ENCODE measurements at regions not wholly inside any gene's neighbourhood (a gene's known extent, or its start where the extent isn't known, plus 50 kb on each side); places are given as distances from the start of the nearest gene placed in this dataset.

GRCh38 chr2:228599781-228600180 lies 418.3 kb upstream of the SPHKAP start:
- TF ChIP-seq POLR2A (IDR thresholded peaks at IDR 0.05) (no peak), POLR2AphosphoS5 (IDR thresholded peaks at IDR 0.05) (no peak)
- TF ChIP-seq, protein P1, sequence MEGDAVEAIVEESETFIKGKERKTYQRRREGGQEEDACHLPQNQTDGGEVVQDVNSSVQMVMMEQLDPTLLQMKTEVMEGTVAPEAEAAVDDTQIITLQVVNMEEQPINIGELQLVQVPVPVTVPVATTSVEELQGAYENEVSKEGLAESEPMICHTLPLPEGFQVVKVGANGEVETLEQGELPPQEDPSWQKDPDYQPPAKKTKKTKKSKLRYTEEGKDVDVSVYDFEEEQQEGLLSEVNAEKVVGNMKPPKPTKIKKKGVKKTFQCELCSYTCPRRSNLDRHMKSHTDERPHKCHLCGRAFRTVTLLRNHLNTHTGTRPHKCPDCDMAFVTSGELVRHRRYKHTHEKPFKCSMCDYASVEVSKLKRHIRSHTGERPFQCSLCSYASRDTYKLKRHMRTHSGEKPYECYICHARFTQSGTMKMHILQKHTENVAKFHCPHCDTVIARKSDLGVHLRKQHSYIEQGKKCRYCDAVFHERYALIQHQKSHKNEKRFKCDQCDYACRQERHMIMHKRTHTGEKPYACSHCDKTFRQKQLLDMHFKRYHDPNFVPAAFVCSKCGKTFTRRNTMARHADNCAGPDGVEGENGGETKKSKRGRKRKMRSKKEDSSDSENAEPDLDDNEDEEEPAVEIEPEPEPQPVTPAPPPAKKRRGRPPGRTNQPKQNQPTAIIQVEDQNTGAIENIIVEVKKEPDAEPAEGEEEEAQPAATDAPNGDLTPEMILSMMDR (IDR thresholded peaks at IDR 0.05): no peak

All from stomach (tissue), 4 donors.